Common myeloid progenitor, CD34-positive (primary cell): ENCODE measurements at regions not wholly inside any gene's neighbourhood (a gene's known extent, or its start where the extent isn't known, plus 50 kb on each side); places are given as distances from the start of the nearest gene placed in this dataset.

Source experiments
- CTCF ChIA-PET: fragments of 350-600 bp; sonication (Branson Sonifier 250); formaldehyde crosslinking; loops from one replicate; lab custom pipeline; 2021; ENCODE audit warnings: antibody characterized with exemption; lab: Charles Lee
- POLR2A ChIA-PET: fragments of 350-600 bp; sonication (Branson Sonifier 250); formaldehyde crosslinking; loops from one replicate; lab custom pipeline; 2021; ENCODE audit warnings: antibody characterized with exemption; lab: Charles Lee
- DNase-seq, 3 donors: peaks; one replicate each; pipeline versions ENCODE4 v3.0.0 to v3.0.0-alpha.2; 2013
- H3K27ac ChIP-seq, 2 experiments: 1 replicate in 1 of 2; 2 replicates in 1 of 2; pipeline ENCODE4 v1.7.0; 2013; ENCODE audit warnings: inconsistent platforms in 2 of 2, low read length in 2 of 2, mild to moderate bottlenecking in 2 of 2, low read depth in 1 of 2, moderate library complexity in 1 of 2; ENCODE audit not compliant: severe bottlenecking in 2 of 2, insufficient read depth in 1 of 2, poor library complexity in 1 of 2
- H3K27me3 ChIP-seq, 5 experiments: replicated peaks in 2 of 5; 1 replicate in 3 of 5; 2 replicates in 2 of 5; pipeline versions ENCODE4 v1.6.1 to v1.7.0; 2013; ENCODE audit warnings: low read length in 4 of 5, mild to moderate bottlenecking in 2 of 5, moderate library complexity in 2 of 5, inconsistent platforms in 1 of 5; ENCODE audit not compliant: insufficient read depth in 5 of 5, control insufficient read depth in 4 of 5
- H3K36me3 ChIP-seq, 4 experiments: 1 replicate in 2 of 4; 2 replicates in 2 of 4; pipeline versions ENCODE4 v1.6.1 to v1.7.0; 2013; ENCODE audit warnings: low read length in 3 of 4, control low read depth in 1 of 4, mild to moderate bottlenecking in 1 of 4; ENCODE audit not compliant: control insufficient read depth in 4 of 4, insufficient read depth in 4 of 4
- H3K4me1 ChIP-seq, 4 experiments: 1 replicate in 3 of 4; 2 replicates in 1 of 4; pipeline versions ENCODE4 v1.6.1 to v1.7.1; 2013; ENCODE audit warnings: low read length in 3 of 4, mild to moderate bottlenecking in 3 of 4, control low read depth in 1 of 4, inconsistent platforms in 1 of 4, moderate library complexity in 1 of 4; ENCODE audit not compliant: control insufficient read depth in 4 of 4, insufficient read depth in 4 of 4; ENCODE audit errors: control extremely low read depth in 1 of 4
- H3K4me3 ChIP-seq, 7 experiments: 1 replicate in 4 of 7; 2 replicates in 3 of 7; pipeline versions ENCODE4 v1.5.1 to v1.7.0; 2013; ENCODE audit warnings: mild to moderate bottlenecking in 7 of 7, low read length in 6 of 7, moderate library complexity in 6 of 7, inconsistent platforms in 2 of 7, low read depth in 2 of 7, control low read depth in 1 of 7; ENCODE audit not compliant: insufficient read depth in 4 of 7, control insufficient read depth in 1 of 7; ENCODE audit errors: extremely low read depth in 1 of 7
- H3K9me3 ChIP-seq, 5 experiments: 1 replicate in 4 of 5; 2 replicates in 1 of 5; pipeline versions ENCODE4 v1.6.1 to v1.7.1; 2013; ENCODE audit warnings: low read length in 4 of 5, mild to moderate bottlenecking in 2 of 5, inconsistent platforms in 1 of 5, low read depth in 1 of 5, moderate library complexity in 1 of 5; ENCODE audit not compliant: control insufficient read depth in 4 of 5, insufficient read depth in 2 of 5; ENCODE audit errors: control extremely low read depth in 1 of 5
- WGBS: methylation state at CpG from one replicate; pipeline ENCODE4 v1.1.5; 2013; ENCODE audit not compliant: insufficient coverage; 5-methylcytosine and 5-hydroxymethylcytosine counted together

GRCh38 chr7:15989194-15989593 lies 302.7 kb upstream of the MEOX2 start:
- peaks cover 0 to 1% (median 0%) of the 10 kb centered on the region in 5 experiments for H3K9me3 ChIP-seq
- H3K36me3 ChIP-seq: no peaks in the 10 kb centered on the region
- ChIA-PET POLR2A (no interaction called here), CTCF (no interaction called here)
- no peaks in the 10 kb centered on the region for H3K4me1 ChIP-seq
- 100% methylated on average over 4 of the region's 5 CpGs for WGBS
- no peak overlapping the region for H3K27ac ChIP-seq
- H3K4me3 ChIP-seq: no peak overlapping the region
- no peaks in the 10 kb centered on the region for H3K27me3 ChIP-seq
- DNase-seq: no peak

GRCh38 chr7:15985587-15986384 lies 299.3 kb upstream of the MEOX2 start:
- ChIA-PET CTCF (no interaction called here), POLR2A (no interaction called here)
- H3K4me1 ChIP-seq: no peaks in the 10 kb centered on the region
- no peak overlapping the region for H3K27ac ChIP-seq
- no peaks in the 10 kb centered on the region for H3K9me3 ChIP-seq
- WGBS: no CpG with 5 or more reads among the region's 2 CpGs
- no peaks in the 10 kb centered on the region for H3K36me3 ChIP-seq
- H3K27me3 ChIP-seq: no peaks in the 10 kb centered on the region
- no peak overlapping the region for H3K4me3 ChIP-seq
- DNase-seq: no peak

GRCh38 chr7:15977663-15978062 lies 291.2 kb upstream of the MEOX2 start:
- no peaks in the 10 kb centered on the region for H3K27me3 ChIP-seq
- peak overlapping the region in 1 of 7 experiments; percentile 19 for H3K4me3 ChIP-seq
- DNase-seq: peak; percentile 48 to 89 (median 81)
- H3K27ac ChIP-seq: no peak overlapping the region
- POLR2A ChIA-PET: no interaction called here
- H3K9me3 ChIP-seq: no peaks in the 10 kb centered on the region
- H3K36me3 ChIP-seq: no peaks in the 10 kb centered on the region
- 18% methylated on average over 2 of the region's 3 CpGs for WGBS
- H3K4me1 ChIP-seq: peaks cover 4 to 20% (median 11%) of the 10 kb centered on the region in 4 experiments
- CTCF ChIA-PET: no interaction called here

- ChIA-PET CTCF (no interaction called here), POLR2A (no interaction called here)
- WGBS: no CpG with 5 or more reads among the region's 3 CpGs
- no peaks in the 10 kb centered on the region for H3K36me3 ChIP-seq
- H3K4me1 ChIP-seq: peaks cover 4 to 20% (median 13%) of the 10 kb centered on the region in 4 experiments
- peak overlapping the region in 2 of 7 experiments; percentile 14 to 34 for H3K4me3 ChIP-seq
- H3K27ac ChIP-seq: no peak overlapping the region
- no peaks in the 10 kb centered on the region for H3K9me3 ChIP-seq
- DNase-seq: peak; percentile 60 to 81 (median 80)
- no peaks in the 10 kb centered on the region for H3K27me3 ChIP-seq
Measured at GRCh38 chr7:15972862-15973275, 286.4 kb upstream of the MEOX2 start.

- DNase-seq: peak in 1 of 3 donors; percentile 21
- POLR2A ChIA-PET: no interaction called here
- no peaks in the 10 kb centered on the region for H3K36me3 ChIP-seq
- no CpG with 5 or more reads among the region's 3 CpGs for WGBS
- H3K27ac ChIP-seq: no peak overlapping the region
- no peaks in the 10 kb centered on the region for H3K27me3 ChIP-seq
- H3K4me1 ChIP-seq: peaks cover 0 to 16% (median 8%) of the 10 kb centered on the region in 4 experiments
- H3K4me3 ChIP-seq: no peak overlapping the region
- CTCF ChIA-PET: no interaction called here
- H3K9me3 ChIP-seq: no peaks in the 10 kb centered on the region
Measured at GRCh38 chr7:15967551-15967950, 281.1 kb upstream of the MEOX2 start.

- H3K4me3 ChIP-seq: no peak overlapping the region
- WGBS: no CpG with 5 or more reads among the region's 2 CpGs
- POLR2A ChIA-PET: no interaction called here
Measured at GRCh38 chr7:15967121-15967520, 280.6 kb upstream of the MEOX2 start.

GRCh38 chr7:15963206-15963605 lies 276.7 kb upstream of the MEOX2 start:
- ChIA-PET POLR2A (no interaction called here), CTCF (no interaction called here)

More at GRCh38 chr7:15967121-15967520, 280.6 kb upstream of the MEOX2 start:
- H3K36me3 ChIP-seq: no peaks in the 10 kb centered on the region
- CTCF ChIA-PET: no interaction called here
- H3K27ac ChIP-seq: no peak overlapping the region
- no peak for DNase-seq
- no peaks in the 10 kb centered on the region for H3K27me3 ChIP-seq
- H3K4me1 ChIP-seq: peaks cover 0 to 13% (median 8%) of the 10 kb centered on the region in 4 experiments
- H3K9me3 ChIP-seq: no peaks in the 10 kb centered on the region

More at GRCh38 chr7:15963206-15963605, 276.7 kb upstream of the MEOX2 start:
- Histone ChIP-seq H3K27ac (no peak overlapping the region), H3K9me3 (no peaks in the 10 kb centered on the region), H3K36me3 (no peaks in the 10 kb centered on the region), H3K4me3 (peak overlapping the region in 1 of 7 experiments; percentile 28), H3K4me1 (peaks cover 0 to 13% (median 8%) of the 10 kb centered on the region in 4 experiments), H3K27me3 (no peaks in the 10 kb centered on the region)
- no peak for DNase-seq
- 0% methylated on average over 1 of the region's 3 CpGs for WGBS
